DND-41 (cell line): ENCODE measurements at regions not wholly inside any gene's neighbourhood (a gene's known extent, or its start where the extent isn't known, plus 50 kb on each side); places are given as distances from the start of the nearest gene placed in this dataset.

Source experiments
- ATAC-seq: fragments of 200-7000 bp; cut with Tn5 transposase; 3 replicates; pipeline ENCODE4 v1.9.1; 2021; ENCODE audit warnings: low read depth; ENCODE audit not compliant: insufficient read depth
- DNase-seq: peaks from one replicate; pipeline ENCODE4 v3.0.0-alpha.2; 2020
- H2AFZ ChIP-seq: 2 replicates; pipeline ENCODE4 v1.6.0; 2012; ENCODE audit warnings: low read depth, low read length
- H3K27ac ChIP-seq: 2 replicates; pipeline ENCODE4 v1.5.1; 2012; ENCODE audit warnings: low read length, inconsistent platforms
- H3K27me3 ChIP-seq: fragments of 200-600 bp; sonication (generic); 2 replicates; pipeline ENCODE4 v1.6.0; 2012; ENCODE audit warnings: low read length, mild to moderate bottlenecking, inconsistent platforms; ENCODE audit not compliant: insufficient read depth, poor library complexity
- H3K36me3 ChIP-seq: 2 replicates; pipeline ENCODE4 v1.5.1; 2012; ENCODE audit warnings: low read length, inconsistent platforms; ENCODE audit not compliant: insufficient read depth
- H3K4me1 ChIP-seq: 2 replicates; pipeline ENCODE4 v1.5.1; 2012; ENCODE audit warnings: mild to moderate bottlenecking, low read length; ENCODE audit not compliant: insufficient read depth
- H3K4me2 ChIP-seq: 2 replicates; pipeline ENCODE4 v1.6.0; 2012; ENCODE audit warnings: mild to moderate bottlenecking, moderate library complexity, low read length, inconsistent platforms; ENCODE audit not compliant: insufficient read depth
- H3K4me3 ChIP-seq, 2 experiments: fragments of 200-600 bp in 1 of 2; shearing (Covaris generic) in 1 of 2; 2 replicates each; pipeline ENCODE4 v1.5.1; 2012 to 2016; ENCODE audit warnings: inconsistent platforms in 2 of 2, low read length in 2 of 2, mild to moderate bottlenecking in 2 of 2, low read depth in 1 of 2, moderate library complexity in 1 of 2
- H3K79me2 ChIP-seq: 2 replicates; pipeline ENCODE4 v1.6.0; 2012; ENCODE audit warnings: low read length, inconsistent platforms; ENCODE audit not compliant: insufficient read depth
- H3K9ac ChIP-seq: 2 replicates; pipeline ENCODE4 v1.6.0; 2012; ENCODE audit warnings: low read depth, mild to moderate bottlenecking, inconsistent platforms, low read length, moderate library complexity
- H3K9me3 ChIP-seq: 2 replicates; pipeline ENCODE4 v1.5.1; 2012; ENCODE audit warnings: low read length, moderate library complexity, mild to moderate bottlenecking, inconsistent platforms; ENCODE audit not compliant: insufficient read depth, severe bottlenecking
- H4K20me1 ChIP-seq: 2 replicates; pipeline ENCODE4 v1.6.0; 2012; ENCODE audit warnings: low read length; ENCODE audit not compliant: insufficient read depth
- CTCF ChIP-seq: IDR thresholded peaks from 2 replicates; pipeline ENCODE4 v1.5.1; 2012; ENCODE audit warnings: borderline replicate concordance, low read length, moderate library complexity, mild to moderate bottlenecking; ENCODE audit not compliant: poor library complexity, severe bottlenecking; ENCODE audit errors: extremely low read depth
- EZH2 ChIP-seq: IDR thresholded peaks from 3 replicates; pipeline ENCODE4 v1.6.1; 2012; ENCODE audit warnings: borderline replicate concordance, low read depth, mild to moderate bottlenecking, moderate library complexity, low read length, inconsistent platforms; ENCODE audit not compliant: severe bottlenecking

- H3K27me3 ChIP-seq: peaks cover 3% of the 10 kb centered on the region
- no peak overlapping the region for H2AFZ ChIP-seq
- no peaks in the 10 kb centered on the region for H3K4me1 ChIP-seq
- no peak overlapping the region for H3K27ac ChIP-seq
- H3K4me2 ChIP-seq: no peak overlapping the region
- no peak overlapping the region for H3K4me3 ChIP-seq
- H3K36me3 ChIP-seq: no peaks in the 10 kb centered on the region
- TF ChIP-seq CTCF (no peak), EZH2 (no peak)
- no peaks in the 10 kb centered on the region for H4K20me1 ChIP-seq
- DNase-seq: no peak
- H3K9me3 ChIP-seq: no peaks in the 10 kb centered on the region
- ATAC-seq: no peak
- H3K9ac ChIP-seq: no peak overlapping the region
- H3K79me2 ChIP-seq: no peaks in the 10 kb centered on the region
Measured at GRCh38 chr2:179336782-179337534, 72.3 kb upstream of the SESTD1 start.

GRCh38 chr2:179335732-179336131 is 71.1 kb upstream of the SESTD1 start:
- no peaks in the 10 kb centered on the region for H3K36me3 ChIP-seq
- ATAC-seq (no peak), DNase-seq (no peak)
- H3K9me3 ChIP-seq: no peaks in the 10 kb centered on the region
- H2AFZ ChIP-seq: no peak overlapping the region
- TF ChIP-seq CTCF: no peak
- TF ChIP-seq EZH2: no peak
- no peak overlapping the region for H3K4me2 ChIP-seq
- H3K9ac ChIP-seq: no peak overlapping the region
- H4K20me1 ChIP-seq: no peaks in the 10 kb centered on the region
- H3K79me2 ChIP-seq: no peaks in the 10 kb centered on the region
- H3K4me1 ChIP-seq: no peaks in the 10 kb centered on the region
- H3K4me3 ChIP-seq: no peak overlapping the region
- no peak overlapping the region for H3K27ac ChIP-seq
- H3K27me3 ChIP-seq: peaks cover 3% of the 10 kb centered on the region

- peaks cover 3% of the 10 kb centered on the region for H3K27me3 ChIP-seq
- no peak overlapping the region for H2AFZ ChIP-seq
- no peak for DNase-seq
- H4K20me1 ChIP-seq: no peaks in the 10 kb centered on the region
- H3K27ac ChIP-seq: no peak overlapping the region
- H3K4me3 ChIP-seq: no peak overlapping the region
- H3K79me2 ChIP-seq: no peaks in the 10 kb centered on the region
- no peaks in the 10 kb centered on the region for H3K36me3 ChIP-seq
- H3K9ac ChIP-seq: no peak overlapping the region
- no peaks in the 10 kb centered on the region for H3K4me1 ChIP-seq
- ATAC-seq: no peak
- no peaks in the 10 kb centered on the region for H3K9me3 ChIP-seq
- TF ChIP-seq EZH2 (no peak), CTCF (no peak)
- no peak overlapping the region for H3K4me2 ChIP-seq
Measured at GRCh38 chr2:179332903-179333302, 68.3 kb upstream of the SESTD1 start.

- ATAC-seq: no peak
Measured at GRCh38 chr2:179331061-179331460, 66.4 kb upstream of the SESTD1 start.

More at GRCh38 chr2:179331061-179331460, 66.4 kb upstream of the SESTD1 start:
- Histone ChIP-seq H3K4me1 (no peaks in the 10 kb centered on the region), H4K20me1 (no peaks in the 10 kb centered on the region), H3K4me2 (no peak overlapping the region), H2AFZ (no peak overlapping the region), H3K4me3 (no peak overlapping the region), H3K9me3 (no peaks in the 10 kb centered on the region), H3K27ac (no peak overlapping the region), H3K27me3 (peaks cover 3% of the 10 kb centered on the region), H3K36me3 (no peaks in the 10 kb centered on the region), H3K9ac (no peak overlapping the region), H3K79me2 (no peaks in the 10 kb centered on the region)
- DNase-seq: no peak
- TF ChIP-seq EZH2 (no peak), CTCF (no peak)
